ENCODE measurements at regions not wholly inside any gene's neighbourhood (a gene's known extent, or its start where the extent isn't known, plus 50 kb on each side); places are given as distances from the start of the nearest gene placed in this dataset.

DNA sequence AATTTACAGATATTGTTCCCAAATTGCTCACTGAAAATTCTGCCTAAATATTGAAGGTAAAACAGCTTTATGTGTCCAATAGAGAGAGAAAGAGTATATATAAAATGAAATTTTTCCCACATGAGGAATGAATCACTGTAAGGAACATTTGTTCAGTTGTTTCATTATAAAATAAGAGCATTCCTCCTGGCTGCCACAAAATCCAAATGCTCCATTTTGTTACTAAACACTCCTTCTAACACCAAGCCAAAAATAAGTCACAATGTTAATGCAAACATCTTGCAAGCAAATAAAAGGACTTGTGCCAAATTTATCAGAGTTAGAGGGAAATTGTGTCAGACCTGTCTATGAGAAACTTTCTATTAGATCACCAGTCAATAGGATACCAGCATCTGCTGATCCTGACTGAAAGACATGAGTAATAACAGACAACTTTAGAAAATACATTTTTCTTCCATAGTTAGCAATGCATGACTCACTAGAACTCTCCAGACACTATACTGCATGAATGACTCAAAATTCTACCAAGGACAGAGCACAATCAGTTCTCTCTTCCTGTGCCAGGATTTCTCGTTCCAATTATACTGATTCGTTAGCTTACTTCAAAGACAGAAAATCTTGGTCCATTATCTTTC is 83.5 kb upstream of the FNDC3A start:
- peak; percentile 66 to 79 for DNase-seq

DNA sequence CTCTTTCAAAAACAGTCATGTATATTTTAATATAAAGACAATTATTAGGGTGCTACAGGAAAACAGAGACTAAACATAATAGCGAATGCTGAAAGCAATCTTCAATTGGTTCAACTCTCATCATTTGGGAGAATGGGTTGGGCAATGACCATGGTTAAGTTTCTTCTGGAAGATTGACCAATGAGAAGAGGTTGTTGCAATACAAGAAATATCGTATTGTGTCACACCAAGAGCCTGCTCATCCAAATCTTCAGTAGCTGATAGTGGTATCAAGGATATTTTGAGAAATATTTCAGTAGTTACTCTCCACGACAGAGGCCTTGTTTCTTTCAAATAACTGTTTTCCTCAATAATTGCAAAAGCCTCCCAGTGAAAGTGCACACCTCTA is 83.0 kb upstream of the FNDC3A start:
- no peak for DNase-seq

DNA sequence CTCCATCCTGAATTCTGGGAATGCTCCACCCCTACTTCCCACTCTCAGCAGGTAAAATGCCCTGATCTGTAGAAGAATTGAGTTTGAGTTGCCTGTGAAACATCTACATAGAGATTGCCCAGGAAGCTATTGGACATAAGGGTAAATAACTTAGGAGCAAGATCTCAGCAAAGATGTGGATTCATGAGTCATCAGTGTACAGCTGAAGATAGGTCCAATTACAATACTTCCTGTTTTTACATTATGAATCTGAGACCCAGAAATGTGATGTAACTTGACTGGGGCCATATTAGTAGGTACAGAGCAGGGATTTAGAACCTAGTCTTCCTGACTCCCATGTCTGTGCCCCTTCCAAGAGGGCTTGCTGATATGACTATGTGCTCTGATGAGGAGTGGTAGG is 79.4 kb upstream of the FNDC3A start:
- peak in 1 of 2 experiments; percentile 12 for DNase-seq

DNA sequence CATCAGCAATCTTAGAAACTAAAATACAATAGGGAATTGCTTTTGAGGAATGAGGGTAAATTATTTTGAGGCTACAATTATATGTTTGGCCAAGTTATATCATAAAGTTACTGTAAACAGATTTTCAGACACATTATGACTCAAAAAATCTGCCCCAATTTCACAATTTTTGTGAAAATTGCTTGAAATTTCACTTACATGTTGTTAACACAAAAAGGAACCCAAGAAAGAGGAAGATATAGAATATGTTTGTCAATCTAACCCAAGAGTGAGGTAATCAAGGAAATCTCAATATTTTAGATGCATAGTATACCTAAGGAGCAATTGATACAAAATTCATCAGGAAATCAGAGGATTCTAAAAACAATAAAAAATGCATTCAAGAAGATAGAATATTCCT is 73.9 kb upstream of the FNDC3A start:
- DNase-seq, result no peak

DNA sequence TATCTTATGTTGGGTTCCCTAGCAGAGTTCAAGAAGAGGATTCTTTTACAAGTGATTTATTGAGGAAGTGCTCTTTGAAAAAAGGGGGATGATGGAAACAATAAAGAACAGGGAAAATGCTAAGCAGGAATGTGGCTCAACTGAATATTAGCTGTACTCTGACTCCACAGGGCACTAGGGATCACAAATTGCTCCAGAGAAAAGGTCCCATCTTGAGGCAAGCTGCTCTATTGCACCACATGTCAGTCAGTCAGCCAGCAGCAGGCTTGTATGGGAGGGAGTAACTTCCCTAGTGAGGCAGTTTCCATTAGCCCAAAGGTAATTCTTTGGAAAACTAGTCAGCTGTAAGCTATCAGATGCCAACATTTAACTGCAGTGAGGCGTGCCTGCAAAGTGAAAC is 73.3 kb upstream of the FNDC3A start:
- no peak for DNase-seq

DNA sequence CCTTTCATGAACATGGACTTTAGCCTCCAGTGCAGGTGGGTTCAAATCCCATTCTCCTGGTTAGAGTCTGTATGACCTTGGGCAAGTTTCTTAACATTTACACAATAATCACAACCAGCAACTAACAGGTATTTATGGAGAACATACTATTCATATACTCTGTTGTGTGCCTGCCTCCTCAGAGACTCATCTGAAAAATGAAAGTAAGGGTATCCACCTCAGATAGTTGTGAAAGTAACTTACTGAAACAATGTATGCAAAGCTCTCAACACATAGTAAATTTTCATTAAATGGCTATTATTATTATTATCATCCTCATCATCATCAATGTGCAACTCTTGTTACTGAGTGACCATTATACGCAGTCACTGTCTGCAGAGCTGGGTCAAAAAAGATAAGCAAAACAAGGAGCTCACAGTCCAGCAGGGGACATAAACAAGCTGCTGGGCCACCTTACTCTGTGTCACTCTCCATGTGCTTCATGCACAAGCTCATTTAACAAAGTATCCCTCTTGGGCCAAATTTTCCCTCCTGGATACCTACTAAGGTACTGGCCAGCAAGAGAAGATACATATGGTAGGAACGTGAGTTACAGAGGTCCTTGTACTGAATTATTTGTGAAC is 70.9 kb upstream of the FNDC3A start:
- DNase-seq, result no peak

DNA sequence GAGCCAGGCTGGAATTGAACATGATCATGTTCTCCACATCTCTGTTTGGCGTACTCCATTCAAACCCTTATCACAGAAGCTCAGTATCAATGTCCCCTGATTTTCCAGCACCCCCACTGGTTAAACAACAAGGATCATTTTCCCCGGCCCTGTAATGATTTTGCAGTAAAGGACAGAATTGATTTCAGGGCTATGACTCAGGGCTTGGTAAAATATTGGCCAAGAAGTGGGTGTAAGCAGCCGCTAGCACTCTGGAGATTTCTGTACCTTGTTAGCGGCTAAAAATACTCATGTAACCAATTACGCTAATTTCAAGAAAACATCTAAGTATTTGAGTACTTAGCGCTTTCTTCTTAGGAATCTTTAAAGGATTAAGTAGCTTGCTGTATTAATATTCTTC is 69.5 kb upstream of the FNDC3A start:
- DNase-seq, result no peak

DNA sequence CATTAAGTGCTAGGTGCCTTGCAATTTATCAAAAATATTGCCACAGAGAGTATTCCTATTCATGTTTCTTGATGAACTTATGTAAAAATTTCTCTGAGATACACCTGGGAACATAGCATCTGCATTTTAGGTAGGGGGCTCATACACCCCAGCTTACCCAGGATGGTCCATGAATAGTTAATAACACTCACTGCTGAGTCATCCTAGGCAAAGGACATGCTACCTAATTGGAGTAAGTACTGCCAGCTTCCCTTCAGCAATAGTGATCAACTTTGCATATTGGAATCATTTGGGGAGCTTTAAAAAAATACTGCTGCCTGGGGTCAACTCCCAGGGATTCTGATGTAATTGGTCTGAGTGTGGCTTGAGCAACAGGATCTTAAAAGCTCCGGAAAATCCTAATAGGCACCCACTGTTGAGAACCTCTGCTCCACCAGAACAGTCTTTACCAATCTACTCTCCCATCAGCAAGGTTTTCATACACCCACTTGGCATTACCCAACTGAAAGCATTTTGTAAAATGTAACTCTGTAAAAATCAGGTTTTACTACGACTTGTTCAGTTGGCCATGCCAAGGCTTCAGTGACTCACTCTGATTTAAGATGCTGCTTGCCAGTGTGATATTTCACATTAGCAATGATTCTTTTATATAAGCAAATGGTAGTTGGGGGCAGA is 67.2 kb upstream of the FNDC3A start:
- DNase-seq, result no peak

DNA sequence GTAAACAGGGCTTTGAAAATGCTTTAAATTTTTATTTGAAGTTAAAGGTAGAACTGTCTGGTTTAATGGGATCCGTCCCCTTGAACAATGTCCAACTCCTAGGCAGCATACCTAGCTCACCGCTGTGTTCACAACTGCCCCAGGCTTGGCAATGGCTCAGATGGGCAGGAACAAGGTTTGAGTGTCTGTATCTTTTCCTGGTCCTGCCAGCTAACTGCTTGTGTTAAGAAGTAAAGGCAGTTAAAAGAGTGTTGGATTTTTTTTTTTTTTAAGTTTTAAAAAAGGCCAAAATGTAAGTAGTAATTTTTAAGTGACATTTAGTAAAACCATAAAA is 66.7 kb upstream of the FNDC3A start:
- DNase-seq, result no peak

DNA sequence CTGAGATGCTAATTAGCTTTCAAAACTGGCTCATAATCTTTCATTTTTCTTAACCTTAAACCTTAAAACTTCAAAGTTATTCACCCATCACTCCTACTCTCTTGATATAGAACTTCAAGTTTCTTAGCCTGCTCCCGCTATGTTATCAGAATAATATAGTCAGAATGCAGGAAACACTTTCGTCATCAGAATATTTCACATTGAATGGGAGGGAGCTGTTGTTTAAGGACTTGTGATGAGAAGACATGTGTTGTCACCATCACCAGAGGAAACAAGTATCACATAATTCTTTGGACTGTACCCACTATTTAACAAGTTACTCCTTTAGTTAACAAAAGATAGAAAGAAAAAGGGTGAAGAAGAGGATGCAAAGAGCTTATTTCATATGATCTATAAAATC is 65.0 kb upstream of the FNDC3A start:
- DNase-seq, result no peak

DNA sequence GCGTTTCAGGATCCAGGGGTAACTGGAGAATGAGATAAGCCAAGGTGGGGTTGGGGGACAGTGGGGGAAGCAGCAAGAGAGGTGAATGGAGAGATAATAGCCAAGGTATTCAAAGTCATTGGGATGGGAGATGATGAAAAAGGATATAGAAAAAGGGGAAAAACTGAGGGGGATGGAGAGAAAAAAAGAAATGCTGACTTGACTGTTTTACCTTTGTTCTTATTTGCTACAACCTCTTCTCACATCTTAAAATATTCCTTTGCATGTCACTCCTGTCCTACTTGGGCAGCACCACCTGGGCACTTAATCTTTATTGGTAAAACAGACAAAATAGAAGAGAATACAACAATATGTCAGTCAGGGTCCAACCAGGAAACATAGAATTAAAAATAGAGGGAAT is 56.0 kb upstream of the FNDC3A start:
- DNase-seq, result no peak

DNA sequence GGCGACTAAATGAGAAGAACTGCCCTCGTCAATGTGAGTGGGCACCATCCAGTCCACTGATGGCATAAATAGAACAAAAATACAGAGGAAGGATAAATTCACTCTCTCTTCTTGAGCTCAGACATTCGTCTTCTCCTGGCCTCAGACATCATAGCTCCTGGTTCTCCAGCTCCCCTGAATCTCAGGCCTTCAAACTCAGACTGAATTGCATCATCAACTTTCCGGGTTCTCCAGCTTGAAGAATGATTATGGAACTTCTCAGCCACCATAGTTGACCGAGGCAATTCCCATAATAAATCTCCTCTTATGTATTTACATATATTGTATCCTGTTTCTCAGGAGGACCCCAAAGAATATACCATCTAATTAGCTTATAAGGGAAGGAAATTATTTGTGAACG is 55.0 kb upstream of the FNDC3A start:
- no peak for DNase-seq

DNA sequence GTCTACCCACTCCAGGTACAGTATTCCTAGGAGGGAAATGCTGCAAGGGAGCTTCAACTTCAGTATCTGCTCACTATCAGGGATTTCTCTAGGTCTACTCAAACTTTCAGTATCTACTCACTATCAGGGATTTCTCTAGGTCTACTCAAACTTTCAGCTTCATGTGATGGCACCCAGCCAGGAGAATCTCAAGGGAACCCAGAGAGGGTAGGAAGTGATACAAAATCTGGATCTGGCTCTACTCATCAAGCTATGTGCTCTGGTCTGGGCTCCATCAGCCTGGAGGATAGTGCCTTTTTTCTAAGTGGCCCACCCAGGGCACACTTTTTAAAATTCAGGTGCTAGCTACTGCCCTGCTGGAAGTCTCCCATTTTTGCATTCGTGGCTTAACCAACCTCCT is 52.3 kb upstream of the FNDC3A start:
- no peak for DNase-seq

DNA sequence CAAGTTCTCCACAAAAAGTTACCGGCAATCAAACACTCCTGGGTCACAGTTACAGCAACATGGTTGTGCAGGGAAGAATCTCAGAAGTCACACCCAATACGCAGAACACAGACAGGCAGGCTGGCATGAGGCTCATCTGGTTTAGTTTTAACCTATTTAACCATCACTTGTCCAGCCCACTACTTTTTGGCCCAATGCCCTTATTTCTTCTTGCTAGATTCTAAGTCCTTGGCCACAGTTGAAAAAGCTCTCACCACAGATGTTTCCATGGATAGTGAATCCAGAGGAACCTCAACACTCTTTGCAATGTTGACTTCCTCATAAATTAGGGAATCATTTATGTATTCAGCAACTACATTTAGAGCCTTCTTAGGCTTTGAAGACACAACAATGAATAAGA is 50.7 kb upstream of the FNDC3A start:
- DNase-seq, result no peak
